Erythroblast (primary cell): ENCODE measurements at regions not wholly inside any gene's neighbourhood (a gene's known extent, or its start where the extent isn't known, plus 50 kb on each side); places are given as distances from the start of the nearest gene placed in this dataset.

ENCODE experiments used
- GATA1 ChIP-seq: IDR thresholded peaks from 2 replicates; pipeline ENCODE4 v1.6.1; 2011; ENCODE audit warnings: low read depth, mild to moderate bottlenecking, control low read depth, low read length, moderate library complexity
- POLR2A ChIP-seq: IDR thresholded peaks from 2 replicates; pipeline ENCODE4 v1.6.1; 2011; ENCODE audit warnings: mild to moderate bottlenecking, low read length

- no peak for TF ChIP-seq POLR2A
- TF ChIP-seq GATA1 = no peak
Measured at GRCh38 chr5:121138952-121139351, 674.9 kb downstream of the PRR16 start.
